GM12874 (cell line): ENCODE measurements at regions not wholly inside any gene's neighbourhood (a gene's known extent, or its start where the extent isn't known, plus 50 kb on each side); places are given as distances from the start of the nearest gene placed in this dataset.

ENCODE experiments used
- TF ChIP-seq, protein P1 (sequence below): IDR thresholded peaks from 2 replicates; pipeline ENCODE4 v1.5.1; 2011; ENCODE audit warnings: low read depth, mild to moderate bottlenecking, control low read depth, low read length, moderate library complexity; ENCODE audit not compliant: insufficient read depth

DNA sequence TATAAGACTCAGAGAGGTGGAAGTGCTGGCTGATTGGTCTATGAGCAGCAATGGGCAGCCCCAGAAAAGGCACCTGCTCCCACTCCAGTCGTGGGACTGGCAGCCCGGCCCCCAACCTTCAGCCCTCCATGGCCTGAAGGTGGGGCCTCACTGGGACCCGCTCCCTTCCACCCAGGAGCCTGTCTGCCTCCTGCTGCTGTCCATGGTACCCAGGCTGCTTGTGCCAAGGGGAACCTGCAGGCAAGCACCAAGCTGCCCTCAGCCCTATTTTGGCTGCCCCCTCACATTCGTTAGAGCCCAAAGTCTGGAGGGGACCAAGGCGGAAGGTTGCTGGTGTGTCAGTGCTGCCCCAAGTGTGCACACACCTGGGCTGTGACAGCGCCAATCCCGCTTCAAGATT, 2304.9 kb downstream of the PCDH9 start:
- TF ChIP-seq, protein P1, sequence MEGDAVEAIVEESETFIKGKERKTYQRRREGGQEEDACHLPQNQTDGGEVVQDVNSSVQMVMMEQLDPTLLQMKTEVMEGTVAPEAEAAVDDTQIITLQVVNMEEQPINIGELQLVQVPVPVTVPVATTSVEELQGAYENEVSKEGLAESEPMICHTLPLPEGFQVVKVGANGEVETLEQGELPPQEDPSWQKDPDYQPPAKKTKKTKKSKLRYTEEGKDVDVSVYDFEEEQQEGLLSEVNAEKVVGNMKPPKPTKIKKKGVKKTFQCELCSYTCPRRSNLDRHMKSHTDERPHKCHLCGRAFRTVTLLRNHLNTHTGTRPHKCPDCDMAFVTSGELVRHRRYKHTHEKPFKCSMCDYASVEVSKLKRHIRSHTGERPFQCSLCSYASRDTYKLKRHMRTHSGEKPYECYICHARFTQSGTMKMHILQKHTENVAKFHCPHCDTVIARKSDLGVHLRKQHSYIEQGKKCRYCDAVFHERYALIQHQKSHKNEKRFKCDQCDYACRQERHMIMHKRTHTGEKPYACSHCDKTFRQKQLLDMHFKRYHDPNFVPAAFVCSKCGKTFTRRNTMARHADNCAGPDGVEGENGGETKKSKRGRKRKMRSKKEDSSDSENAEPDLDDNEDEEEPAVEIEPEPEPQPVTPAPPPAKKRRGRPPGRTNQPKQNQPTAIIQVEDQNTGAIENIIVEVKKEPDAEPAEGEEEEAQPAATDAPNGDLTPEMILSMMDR, result no peak

DNA sequence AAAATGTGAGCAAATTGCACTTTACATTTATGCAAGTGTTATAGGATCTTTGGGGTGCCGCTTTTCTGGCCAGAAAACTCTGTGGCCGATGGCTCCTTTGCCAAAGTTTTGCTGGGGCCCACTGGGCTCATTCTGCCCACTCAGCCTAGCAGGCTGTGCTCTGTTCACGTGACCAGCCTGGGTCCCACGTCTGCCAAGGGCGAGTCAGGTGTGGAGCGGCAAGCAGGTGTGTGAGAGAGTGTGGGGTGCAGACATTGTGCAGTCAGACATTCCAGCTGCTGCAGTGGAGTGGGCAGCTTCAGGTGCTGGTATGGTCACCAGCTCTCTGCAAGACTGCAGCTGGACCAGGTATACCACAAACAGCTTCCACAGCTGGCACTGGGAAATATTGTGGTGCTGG, 2305.7 kb downstream of the PCDH9 start:
- TF ChIP-seq, protein P1, result no peak

GRCh38 chr13:64917566-64917965, 2312.6 kb downstream of the PCDH9 start:
- TF ChIP-seq, protein P1, result no peak

- TF ChIP-seq, protein P1, result no peak
These were observed 2318.0 kb downstream of the PCDH9 start for GRCh38 chr13:64912141-64912540.

DNA sequence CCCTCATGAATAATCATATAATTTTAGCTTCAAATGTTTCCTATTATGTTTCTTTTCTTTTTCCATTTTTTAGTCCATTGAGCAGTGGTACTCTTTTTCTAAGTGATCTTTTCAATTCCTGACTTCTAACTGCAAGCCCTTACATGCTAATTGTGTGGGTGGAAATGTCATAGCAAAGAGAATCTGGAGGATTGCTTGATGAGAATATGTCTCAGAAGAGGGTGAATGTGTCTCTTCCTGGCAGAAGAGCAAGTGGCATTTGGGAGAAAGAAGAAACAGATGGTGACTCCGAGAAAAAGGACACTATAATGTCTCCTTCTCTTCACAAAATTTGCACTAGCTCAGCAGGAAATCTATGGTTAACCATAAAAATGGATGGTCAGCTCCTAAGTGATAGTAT, 2320.0 kb downstream of the PCDH9 start:
- TF ChIP-seq, protein P1, result no peak

GRCh38 chr13:64909184-64909583, 2321.0 kb downstream of the PCDH9 start:
- TF ChIP-seq, protein P1, result no peak

- TF ChIP-seq, protein P1, result no peak
These were observed 2330.1 kb downstream of the PCDH9 start for GRCh38 chr13:64900039-64900438.

- TF ChIP-seq, protein P1, result no peak
These were observed 2345.2 kb downstream of the PCDH9 start for GRCh38 chr13:64884976-64885375.
